Thyroid gland (tissue), 4 donors: ENCODE measurements at regions not wholly inside any gene's neighbourhood (a gene's known extent, or its start where the extent isn't known, plus 50 kb on each side); places are given as distances from the start of the nearest gene placed in this dataset.

Experiments used
- CTCF ChIP-seq, 6 experiments: fragments of 200-600 bp in 3 of 6; fragments of 450-650 bp in 3 of 6; sonication (generic) in 3 of 6; IDR thresholded peaks; one replicate each; pipeline ENCODE4 v1.5.1; 2016 to 2019; ENCODE audit warnings: antibody characterized with exemption in 6 of 6, mild to moderate bottlenecking in 2 of 6, inconsistent platforms in 1 of 6, moderate library complexity in 1 of 6
- POLR2A ChIP-seq, 2 donors: fragments of 450-650 bp; IDR thresholded peaks; one replicate each; pipeline ENCODE4 v1.6.1; 2017; ENCODE audit warnings: antibody characterized with exemption in 2 of 2, mild to moderate bottlenecking in 2 of 2, moderate library complexity in 1 of 2

GRCh38 chr12:32947206-32948067, 50.9 kb upstream of the PKP2 start:
- TF ChIP-seq CTCF (IDR thresholded peaks at IDR 0.05) = peak in 2 of 6 experiments; percentile 21 to 42
- TF ChIP-seq POLR2A (IDR thresholded peaks at IDR 0.05) = no peak
